ENCODE measurements at regions not wholly inside any gene's neighbourhood (a gene's known extent, or its start where the extent isn't known, plus 50 kb on each side); places are given as distances from the start of the nearest gene placed in this dataset.

GRCh38 chr20:51862796-51863195 lies 60.5 kb upstream of the SALL4 start:
- DNase-seq (ENCODE audit: missing footprints) (no peak), ATAC-seq (no peak)
- intact Hi-C loops (cut with DNase I), result no loop called here

GRCh38 chr20:51861726-51862466 lies 59.6 kb upstream of the SALL4 start:
- intact Hi-C loops (cut with DNase I), result no loop called here
- ATAC-seq (no peak), DNase-seq (ENCODE audit: missing footprints) (no peak)

- intact Hi-C loops (cut with DNase I), result no loop called here
- DNase-seq (ENCODE audit: missing footprints) (no peak), ATAC-seq (no peak)
Observed at GRCh38 chr20:51860111-51860882, 58.0 kb upstream of the SALL4 start.

DNA sequence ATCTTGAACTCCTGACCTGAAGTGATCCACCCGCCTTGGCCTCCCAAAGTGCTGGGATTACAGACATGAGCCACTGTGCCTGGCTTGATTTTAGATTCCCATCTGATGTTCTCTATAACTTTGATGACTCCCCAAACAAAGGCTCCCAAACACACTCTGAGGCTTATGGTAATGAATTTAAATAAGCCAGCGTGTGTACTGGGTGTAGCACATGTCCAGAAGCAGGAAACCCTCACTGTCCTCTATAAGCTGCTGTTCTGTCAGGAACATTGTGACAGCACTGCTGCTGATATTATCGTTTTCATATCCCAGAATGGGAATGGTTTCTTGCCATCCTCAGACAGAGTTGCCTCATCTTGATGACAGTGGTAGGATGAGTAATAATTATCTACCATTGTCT lies 54.1 kb upstream of the SALL4 start:
- ATAC-seq (no peak), DNase-seq (ENCODE audit: missing footprints) (no peak)
- intact Hi-C loops (cut with DNase I), result no loop called here

DNA sequence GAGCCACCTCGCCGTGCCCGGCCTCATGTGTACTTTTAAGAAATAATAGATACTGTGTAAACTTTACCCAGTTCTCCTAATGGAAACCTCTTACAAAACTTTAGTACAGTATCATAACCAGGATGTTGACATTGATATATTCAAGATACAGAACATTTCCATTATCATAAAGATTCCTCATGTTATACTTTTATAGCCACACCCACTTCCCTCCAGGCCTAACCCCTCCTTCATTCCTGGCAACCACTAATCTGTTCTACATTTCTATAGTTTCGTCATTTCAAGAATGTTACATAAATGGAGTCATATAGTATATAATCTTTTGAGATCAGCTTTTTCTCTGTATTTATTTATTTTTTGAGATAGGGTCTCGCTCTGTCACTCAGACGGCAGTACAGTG lies 52.6 kb upstream of the SALL4 start:
- ATAC-seq, result no peak
- no peak for DNase-seq (ENCODE audit: missing footprints)
- intact Hi-C loops (cut with DNase I), result no loop called here
